SU-DHL-6 (cell line): ENCODE measurements at regions not wholly inside any gene's neighbourhood (a gene's known extent, or its start where the extent isn't known, plus 50 kb on each side); places are given as distances from the start of the nearest gene placed in this dataset.

Source experiments
- EZH2phosphoT487 ChIP-seq: fragments of 200-600 bp; sonication (generic), shearing (Covaris generic); conservative IDR thresholded peaks from 2 replicates; pipeline ENCODE4 v1.6.1; 2018; ENCODE audit warnings: mild to moderate bottlenecking, antibody characterized with exemption, low read length, moderate library complexity, mixed read lengths
- TF ChIP-seq, protein P1 (sequence below): fragments of 200-600 bp; sonication (generic); IDR thresholded peaks from one replicate; pipeline ENCODE4 v1.5.1; 2017; ENCODE audit warnings: antibody characterized with exemption, mild to moderate bottlenecking, low read length, moderate library complexity; ENCODE audit not compliant: insufficient read depth, poor library complexity, severe bottlenecking

DNA sequence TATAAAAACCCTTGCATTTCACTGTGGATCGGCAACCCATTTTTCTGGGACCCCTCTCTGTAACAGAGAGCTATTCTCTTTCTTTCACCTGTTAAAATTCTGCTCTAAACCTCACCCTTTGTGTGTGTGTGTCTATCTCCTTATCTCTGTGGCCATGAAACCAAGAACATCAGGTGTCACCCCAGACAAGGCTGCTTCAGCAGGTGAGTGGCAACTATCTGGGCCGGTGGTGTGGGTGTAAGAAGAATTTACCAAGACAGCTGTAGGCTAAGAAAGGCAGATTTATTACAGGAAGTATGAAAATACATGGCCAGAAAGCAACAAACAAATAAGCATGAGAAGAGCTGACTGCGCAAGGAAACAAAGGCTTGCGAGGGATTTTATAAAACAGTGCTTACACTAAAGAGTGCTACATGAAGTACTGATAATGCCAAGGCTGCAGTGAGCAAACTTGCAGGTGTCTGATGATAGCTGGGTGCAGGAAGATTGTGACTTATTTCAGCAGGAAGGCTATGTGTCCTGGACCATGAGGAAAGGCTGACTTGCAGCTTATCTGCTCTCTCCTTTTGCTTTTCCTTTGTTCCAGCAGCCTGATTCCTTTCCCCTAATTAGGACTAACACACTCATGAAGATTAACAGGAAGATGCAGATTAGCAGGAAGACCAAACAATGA lies 421.1 kb downstream of the PTH2R start:
- TF ChIP-seq, protein P1, sequence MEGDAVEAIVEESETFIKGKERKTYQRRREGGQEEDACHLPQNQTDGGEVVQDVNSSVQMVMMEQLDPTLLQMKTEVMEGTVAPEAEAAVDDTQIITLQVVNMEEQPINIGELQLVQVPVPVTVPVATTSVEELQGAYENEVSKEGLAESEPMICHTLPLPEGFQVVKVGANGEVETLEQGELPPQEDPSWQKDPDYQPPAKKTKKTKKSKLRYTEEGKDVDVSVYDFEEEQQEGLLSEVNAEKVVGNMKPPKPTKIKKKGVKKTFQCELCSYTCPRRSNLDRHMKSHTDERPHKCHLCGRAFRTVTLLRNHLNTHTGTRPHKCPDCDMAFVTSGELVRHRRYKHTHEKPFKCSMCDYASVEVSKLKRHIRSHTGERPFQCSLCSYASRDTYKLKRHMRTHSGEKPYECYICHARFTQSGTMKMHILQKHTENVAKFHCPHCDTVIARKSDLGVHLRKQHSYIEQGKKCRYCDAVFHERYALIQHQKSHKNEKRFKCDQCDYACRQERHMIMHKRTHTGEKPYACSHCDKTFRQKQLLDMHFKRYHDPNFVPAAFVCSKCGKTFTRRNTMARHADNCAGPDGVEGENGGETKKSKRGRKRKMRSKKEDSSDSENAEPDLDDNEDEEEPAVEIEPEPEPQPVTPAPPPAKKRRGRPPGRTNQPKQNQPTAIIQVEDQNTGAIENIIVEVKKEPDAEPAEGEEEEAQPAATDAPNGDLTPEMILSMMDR = no peak
- TF ChIP-seq EZH2phosphoT487 = no peak
